ENCODE measurements at regions not wholly inside any gene's neighbourhood (a gene's known extent, or its start where the extent isn't known, plus 50 kb on each side); places are given as distances from the start of the nearest gene placed in this dataset.

DNA sequence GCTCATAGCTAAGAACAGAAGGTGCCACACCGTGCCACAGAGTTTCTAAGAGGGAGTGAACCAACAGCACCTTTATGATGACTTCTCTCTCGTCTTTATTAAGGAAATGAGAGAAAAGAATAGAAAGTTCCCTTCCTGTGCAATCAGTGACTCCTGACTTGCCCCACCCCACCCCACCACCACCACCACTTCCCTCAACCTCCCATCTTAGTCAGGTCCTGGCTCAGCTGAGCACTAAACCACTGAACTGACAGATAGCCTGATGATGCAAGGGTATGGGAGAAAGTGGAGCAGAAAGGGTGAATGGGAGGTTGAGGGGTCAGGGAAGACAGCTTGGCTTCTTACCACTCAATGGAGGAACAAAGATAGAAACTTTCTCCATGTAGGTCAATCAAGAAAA lies 75.2 kb upstream of the RMDN2 start:
- WGBS (ENCODE audit: insufficient coverage, low coverage, low lambda C conversion rate, missing lambda C conversion rate): 29% methylated on average over 1 of the region's 2 CpGs
- Histone ChIP-seq H3K36me3 (no peaks in the 10 kb centered on the region), H3K27me3 (no peaks in the 10 kb centered on the region), H3K27ac (no peak overlapping the region), H3K4me3 (no peak overlapping the region), H3K9me3 (no peaks in the 10 kb centered on the region), H3K4me1 (no peaks in the 10 kb centered on the region)
- TF ChIP-seq, protein P1, sequence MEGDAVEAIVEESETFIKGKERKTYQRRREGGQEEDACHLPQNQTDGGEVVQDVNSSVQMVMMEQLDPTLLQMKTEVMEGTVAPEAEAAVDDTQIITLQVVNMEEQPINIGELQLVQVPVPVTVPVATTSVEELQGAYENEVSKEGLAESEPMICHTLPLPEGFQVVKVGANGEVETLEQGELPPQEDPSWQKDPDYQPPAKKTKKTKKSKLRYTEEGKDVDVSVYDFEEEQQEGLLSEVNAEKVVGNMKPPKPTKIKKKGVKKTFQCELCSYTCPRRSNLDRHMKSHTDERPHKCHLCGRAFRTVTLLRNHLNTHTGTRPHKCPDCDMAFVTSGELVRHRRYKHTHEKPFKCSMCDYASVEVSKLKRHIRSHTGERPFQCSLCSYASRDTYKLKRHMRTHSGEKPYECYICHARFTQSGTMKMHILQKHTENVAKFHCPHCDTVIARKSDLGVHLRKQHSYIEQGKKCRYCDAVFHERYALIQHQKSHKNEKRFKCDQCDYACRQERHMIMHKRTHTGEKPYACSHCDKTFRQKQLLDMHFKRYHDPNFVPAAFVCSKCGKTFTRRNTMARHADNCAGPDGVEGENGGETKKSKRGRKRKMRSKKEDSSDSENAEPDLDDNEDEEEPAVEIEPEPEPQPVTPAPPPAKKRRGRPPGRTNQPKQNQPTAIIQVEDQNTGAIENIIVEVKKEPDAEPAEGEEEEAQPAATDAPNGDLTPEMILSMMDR (IDR thresholded peaks at IDR 0.05): no peak
- TF ChIP-seq POLR2A (IDR thresholded peaks at IDR 0.05): no peak
- ATAC-seq (no peak), DNase-seq (no peak)
- intact Hi-C loops (cut with DNase I): no loop called here

GRCh38 chr2:37851428-37851827 lies 73.7 kb upstream of the RMDN2 start:
- no peaks in the 10 kb centered on the region for H3K9me3 ChIP-seq
- no peak overlapping the region for H3K4me3 ChIP-seq
- H3K27ac ChIP-seq: no peak overlapping the region
- DNase-seq (no peak), ATAC-seq (peak; percentile 16 to 66 (median 44))
- H3K27me3 ChIP-seq: no peaks in the 10 kb centered on the region
- intact Hi-C loops (cut with DNase I): no loop called here
- WGBS (ENCODE audit: insufficient coverage, low coverage, low lambda C conversion rate, missing lambda C conversion rate): 48% methylated on average over 4 of the region's 4 CpGs
- TF ChIP-seq POLR2A (IDR thresholded peaks at IDR 0.05): no peak
- TF ChIP-seq, protein P1 (IDR thresholded peaks at IDR 0.05): no peak
- no peaks in the 10 kb centered on the region for H3K36me3 ChIP-seq
- H3K4me1 ChIP-seq: no peaks in the 10 kb centered on the region

GRCh38 chr2:37851828-37852584 lies 73.1 kb upstream of the RMDN2 start:
- no peak overlapping the region for H3K4me3 ChIP-seq
- H3K9me3 ChIP-seq: no peaks in the 10 kb centered on the region
- ATAC-seq (no peak), DNase-seq (no peak)
- H3K4me1 ChIP-seq: no peaks in the 10 kb centered on the region
- intact Hi-C loops (cut with DNase I): no loop called here
- H3K27ac ChIP-seq: no peak overlapping the region
- no peaks in the 10 kb centered on the region for H3K36me3 ChIP-seq
- TF ChIP-seq, protein P1 (IDR thresholded peaks at IDR 0.05): no peak
- no peak for TF ChIP-seq POLR2A (IDR thresholded peaks at IDR 0.05)
- H3K27me3 ChIP-seq: no peaks in the 10 kb centered on the region
- WGBS (ENCODE audit: insufficient coverage, low coverage, low lambda C conversion rate, missing lambda C conversion rate): 35% methylated on average over 3 of the region's 3 CpGs

- H3K27ac ChIP-seq: no peak overlapping the region
- no peak for DNase-seq
- WGBS (ENCODE audit: insufficient coverage, low coverage, low lambda C conversion rate, missing lambda C conversion rate): no CpG with 5 or more reads among the region's 1 CpG
Measured at GRCh38 chr2:37852585-37853014, 72.5 kb upstream of the RMDN2 start.

More at GRCh38 chr2:37852585-37853014, 72.5 kb upstream of the RMDN2 start:
- ATAC-seq: no peak
- no peaks in the 10 kb centered on the region for H3K27me3 ChIP-seq
- intact Hi-C loops (cut with DNase I): no loop called here
- H3K9me3 ChIP-seq: no peaks in the 10 kb centered on the region
- H3K4me3 ChIP-seq: no peak overlapping the region
- H3K36me3 ChIP-seq: no peaks in the 10 kb centered on the region
- no peaks in the 10 kb centered on the region for H3K4me1 ChIP-seq
- no peak for TF ChIP-seq POLR2A (IDR thresholded peaks at IDR 0.05)
- TF ChIP-seq, protein P1 (IDR thresholded peaks at IDR 0.05): no peak
